ENCODE measurements at regions not wholly inside any gene's neighbourhood (a gene's known extent, or its start where the extent isn't known, plus 50 kb on each side); places are given as distances from the start of the nearest gene placed in this dataset.

GRCh38 chr12:40508421-40508820, 183.8 kb upstream of the CNTN1 start:
- Histone ChIP-seq H3K18ac (ENCODE audit: insufficient read length, low read depth, low read length) (no peak overlapping the region), H3K14ac (ENCODE audit: insufficient read depth, low read length) (no peak overlapping the region), H2BK5ac (ENCODE audit: insufficient read length, low read length) (no peak overlapping the region), H3K9ac (ENCODE audit: extremely low read depth, insufficient read length, low read length) (no peak overlapping the region), H3K4me1 (ENCODE audit: insufficient read depth, low read length) (no peaks in the 10 kb centered on the region), H2AK5ac (ENCODE audit: insufficient read length, low read length) (no peak overlapping the region), H4K5ac (ENCODE audit: insufficient read length, low read depth, low read length) (no peak overlapping the region), H3K4me2 (ENCODE audit: insufficient read depth, insufficient read length, low read length) (no peak overlapping the region), H2BK15ac (ENCODE audit: low read depth, low read length) (no peak overlapping the region), H3K79me2 (ENCODE audit: insufficient read depth, low read length) (no peaks in the 10 kb centered on the region), H2BK12ac (ENCODE audit: insufficient read length, low read depth, low read length) (no peak overlapping the region), H3K79me1 (ENCODE audit: insufficient read depth, low read depth, low read length, poor library complexity, severe bottlenecking) (no peaks in the 10 kb centered on the region), H2BK120ac (ENCODE audit: low read depth, low read length, poor library complexity, severe bottlenecking) (no peak overlapping the region), H3K27me3 (ENCODE audit: insufficient read depth, low read length) (no peaks in the 10 kb centered on the region), H4K20me1 (ENCODE audit: control insufficient read depth, insufficient read depth, insufficient read length) (no peaks in the 10 kb centered on the region), H3K9me3 (ENCODE audit: control insufficient read depth, low read depth, low read length) (no peaks in the 10 kb centered on the region), H3K27ac (ENCODE audit: insufficient read length, low read depth, low read length) (no peak overlapping the region), H4K8ac (replicated peaks; ENCODE audit: insufficient read length, low read depth, low read length) (no peak overlapping the region), H3K56ac (ENCODE audit: insufficient read length, low read depth, low read length) (no peak overlapping the region), H2AFZ (ENCODE audit: low read length) (no peak overlapping the region), H3K23ac (ENCODE audit: insufficient read length, low read depth, low read length) (no peak overlapping the region), H2BK20ac (ENCODE audit: low read depth, low read length, poor library complexity, severe bottlenecking) (no peak overlapping the region), H4K91ac (ENCODE audit: insufficient read length, low read depth, low read length) (no peak overlapping the region), H3K23me2 (ENCODE audit: insufficient read length, low read depth, low read length, poor library complexity, severe bottlenecking) (no peaks in the 10 kb centered on the region), H3T11ph (ENCODE audit: low read length) (no peak overlapping the region), H3K4ac (ENCODE audit: low read depth, low read length) (no peak overlapping the region)
- Mint-ChIP-seq H3K9me3 (no peaks in the 10 kb centered on the region), H3K36me3 (ENCODE audit: insufficient read depth in 1 of 3, low read depth in 3 of 3) (no peaks in the 10 kb centered on the region), H3K4me3 (no peak overlapping the region), H3K27me3 (ENCODE audit: low read depth) (no peaks in the 10 kb centered on the region), H3K4me1 (no peaks in the 10 kb centered on the region), H3K27ac (no peak overlapping the region)
- WGBS (ENCODE audit: extremely low coverage, insufficient read length, low lambda C conversion rate): no CpG with 5 or more reads among the region's 1 CpG
- no peak for DNase-seq
- TF ChIP-seq CTCF (conservative IDR thresholded peaks at IDR 0.05): no peak

All from H9 (cell line).